ENCODE measurements at regions not wholly inside any gene's neighbourhood (a gene's known extent, or its start where the extent isn't known, plus 50 kb on each side); places are given as distances from the start of the nearest gene placed in this dataset.

DNA sequence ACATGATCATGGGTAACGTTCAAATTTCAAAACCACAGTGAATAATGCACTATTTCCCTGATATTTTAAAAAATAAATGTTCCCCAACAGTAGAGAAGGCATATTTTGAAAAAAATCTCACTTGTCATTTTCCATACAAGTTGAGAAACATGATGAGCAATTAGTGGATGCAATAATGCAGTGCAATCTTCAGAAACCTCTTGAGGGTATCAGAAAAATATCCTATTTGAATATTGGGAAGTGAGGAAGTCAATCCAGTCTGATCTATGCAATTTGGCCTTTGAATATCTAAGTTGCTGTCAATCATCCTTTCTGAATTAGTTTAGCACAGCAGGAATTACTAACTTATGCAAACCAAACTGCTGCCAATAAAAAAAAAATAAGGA lies 776.8 kb downstream of the PCDH18 start:
- TF ChIP-seq, protein P1, sequence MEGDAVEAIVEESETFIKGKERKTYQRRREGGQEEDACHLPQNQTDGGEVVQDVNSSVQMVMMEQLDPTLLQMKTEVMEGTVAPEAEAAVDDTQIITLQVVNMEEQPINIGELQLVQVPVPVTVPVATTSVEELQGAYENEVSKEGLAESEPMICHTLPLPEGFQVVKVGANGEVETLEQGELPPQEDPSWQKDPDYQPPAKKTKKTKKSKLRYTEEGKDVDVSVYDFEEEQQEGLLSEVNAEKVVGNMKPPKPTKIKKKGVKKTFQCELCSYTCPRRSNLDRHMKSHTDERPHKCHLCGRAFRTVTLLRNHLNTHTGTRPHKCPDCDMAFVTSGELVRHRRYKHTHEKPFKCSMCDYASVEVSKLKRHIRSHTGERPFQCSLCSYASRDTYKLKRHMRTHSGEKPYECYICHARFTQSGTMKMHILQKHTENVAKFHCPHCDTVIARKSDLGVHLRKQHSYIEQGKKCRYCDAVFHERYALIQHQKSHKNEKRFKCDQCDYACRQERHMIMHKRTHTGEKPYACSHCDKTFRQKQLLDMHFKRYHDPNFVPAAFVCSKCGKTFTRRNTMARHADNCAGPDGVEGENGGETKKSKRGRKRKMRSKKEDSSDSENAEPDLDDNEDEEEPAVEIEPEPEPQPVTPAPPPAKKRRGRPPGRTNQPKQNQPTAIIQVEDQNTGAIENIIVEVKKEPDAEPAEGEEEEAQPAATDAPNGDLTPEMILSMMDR (IDR thresholded peaks at IDR 0.05) = no peak
- Histone ChIP-seq H3K9me3 (ENCODE audit: control insufficient read depth, insufficient read depth, low read length) (no peaks in the 10 kb centered on the region), H3K36me3 (ENCODE audit: control insufficient read depth, insufficient read depth, low read length) (no peaks in the 10 kb centered on the region), H3K27me3 (ENCODE audit: control insufficient read depth, insufficient read depth, low read length) (no peaks in the 10 kb centered on the region), H3K27ac (ENCODE audit: low read length) (no peak overlapping the region), H3K4me3 (ENCODE audit: low read length) (no peak overlapping the region), H3K4me1 (ENCODE audit: control insufficient read depth, insufficient read depth, low read length) (no peaks in the 10 kb centered on the region)
- Mint-ChIP-seq H3K27ac (no peak overlapping the region), H3K36me3 (no peaks in the 10 kb centered on the region), H3K27me3 (ENCODE audit: low read depth in 2 of 2) (no peaks in the 10 kb centered on the region), H3K4me1 (no peaks in the 10 kb centered on the region), H3K9me3 (no peaks in the 10 kb centered on the region), H3K4me3 (no peak overlapping the region)
- WGBS (ENCODE audit: insufficient coverage) = no CpG with 5 or more reads among the region's 1 CpG
- DNase-seq (no peak), ATAC-seq (no peak)
- intact Hi-C loops (cut with micrococcal nuclease) = no loop called here

DNA sequence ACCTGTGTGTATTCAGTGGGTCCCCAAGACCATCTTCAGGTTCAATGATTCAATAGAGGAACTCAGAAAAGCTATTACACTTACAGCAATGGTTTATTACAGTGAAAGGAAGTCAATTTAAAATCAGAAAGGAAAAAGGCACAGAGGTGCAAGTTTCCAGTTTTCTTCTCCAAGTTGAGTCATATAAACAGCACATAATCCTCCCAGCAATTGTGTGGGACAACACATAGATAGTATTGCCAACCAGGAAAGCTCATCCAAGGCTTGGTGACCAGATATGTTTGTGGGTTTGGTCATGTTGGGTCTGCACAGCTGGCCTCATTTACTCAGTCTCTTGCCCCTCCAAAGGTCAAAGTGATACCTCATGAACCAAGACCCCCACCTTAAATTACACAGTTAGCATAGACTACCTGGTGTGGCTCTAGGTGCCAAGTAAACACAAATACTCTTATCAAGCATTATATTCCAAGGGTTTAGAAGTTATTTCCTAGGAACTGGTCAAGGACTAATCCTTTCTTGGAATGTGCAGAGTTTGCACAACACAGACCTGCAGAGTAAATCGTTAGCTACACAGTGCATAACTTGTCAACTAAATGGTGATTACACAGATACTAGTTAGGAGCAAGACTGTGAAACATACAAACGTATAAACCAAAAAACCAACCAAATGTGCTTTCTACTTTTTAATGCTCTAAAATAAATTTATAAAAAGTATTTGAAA lies 777.3 kb downstream of the PCDH18 start:
- intact Hi-C loops (cut with micrococcal nuclease) = no loop called here
- DNase-seq = no peak
- Histone ChIP-seq H3K4me1 (ENCODE audit: control insufficient read depth, insufficient read depth, low read length) (no peaks in the 10 kb centered on the region), H3K9me3 (ENCODE audit: control insufficient read depth, insufficient read depth, low read length) (no peaks in the 10 kb centered on the region), H3K4me3 (ENCODE audit: low read length) (no peak overlapping the region), H3K36me3 (ENCODE audit: control insufficient read depth, insufficient read depth, low read length) (no peaks in the 10 kb centered on the region), H3K27me3 (ENCODE audit: control insufficient read depth, insufficient read depth, low read length) (no peaks in the 10 kb centered on the region), H3K27ac (ENCODE audit: low read length) (no peak overlapping the region)
- Mint-ChIP-seq H3K27me3 (ENCODE audit: low read depth in 2 of 2) (no peaks in the 10 kb centered on the region), H3K27ac (no peak overlapping the region), H3K9me3 (no peaks in the 10 kb centered on the region), H3K36me3 (no peaks in the 10 kb centered on the region), H3K4me1 (no peaks in the 10 kb centered on the region), H3K4me3 (no peak overlapping the region)
- TF ChIP-seq, protein P1 (IDR thresholded peaks at IDR 0.05) = no peak
- 88% methylated on average over 1 of the region's 2 CpGs for WGBS (ENCODE audit: insufficient coverage)
- no peak for ATAC-seq

DNA sequence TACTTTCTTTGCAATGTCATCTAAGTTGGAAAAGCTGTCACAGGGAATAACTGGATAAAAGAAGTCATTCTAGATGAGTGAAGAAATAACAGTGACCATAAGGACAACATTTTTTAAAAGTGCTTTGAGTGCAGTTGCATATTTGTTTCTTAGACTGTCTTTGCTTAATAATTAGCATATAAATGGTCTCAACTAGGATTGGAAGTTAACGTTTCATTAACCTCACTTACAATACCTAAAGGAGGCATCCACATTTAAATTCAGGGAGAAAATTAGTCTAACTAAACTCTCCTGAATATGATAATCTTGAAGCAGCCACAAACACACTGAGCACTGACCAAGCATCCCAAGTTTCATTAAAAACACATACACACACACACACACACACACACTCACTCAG lies 780.7 kb downstream of the PCDH18 start:
- Mint-ChIP-seq H3K36me3 (no peaks in the 10 kb centered on the region), H3K4me3 (no peak overlapping the region), H3K9me3 (no peaks in the 10 kb centered on the region), H3K27ac (no peak overlapping the region), H3K4me1 (no peaks in the 10 kb centered on the region), H3K27me3 (ENCODE audit: low read depth in 2 of 2) (no peaks in the 10 kb centered on the region)
- H3K27ac ChIP-seq (ENCODE audit: low read length) = no peak overlapping the region
- H3K27me3 ChIP-seq (ENCODE audit: control insufficient read depth, insufficient read depth, low read length) = no peaks in the 10 kb centered on the region
- intact Hi-C loops (cut with micrococcal nuclease) = no loop called here
- no peaks in the 10 kb centered on the region for H3K4me1 ChIP-seq (ENCODE audit: control insufficient read depth, insufficient read depth, low read length)
- no peak overlapping the region for H3K4me3 ChIP-seq (ENCODE audit: low read length)
- DNase-seq (no peak), ATAC-seq (no peak)
- TF ChIP-seq, protein P1 (IDR thresholded peaks at IDR 0.05) = no peak
- H3K36me3 ChIP-seq (ENCODE audit: control insufficient read depth, insufficient read depth, low read length) = no peaks in the 10 kb centered on the region
- 67% methylated on average over 1 of the region's 1 CpG for WGBS (ENCODE audit: insufficient coverage)
- peaks cover 4% of the 10 kb centered on the region for H3K9me3 ChIP-seq (ENCODE audit: control insufficient read depth, insufficient read depth, low read length)

DNA sequence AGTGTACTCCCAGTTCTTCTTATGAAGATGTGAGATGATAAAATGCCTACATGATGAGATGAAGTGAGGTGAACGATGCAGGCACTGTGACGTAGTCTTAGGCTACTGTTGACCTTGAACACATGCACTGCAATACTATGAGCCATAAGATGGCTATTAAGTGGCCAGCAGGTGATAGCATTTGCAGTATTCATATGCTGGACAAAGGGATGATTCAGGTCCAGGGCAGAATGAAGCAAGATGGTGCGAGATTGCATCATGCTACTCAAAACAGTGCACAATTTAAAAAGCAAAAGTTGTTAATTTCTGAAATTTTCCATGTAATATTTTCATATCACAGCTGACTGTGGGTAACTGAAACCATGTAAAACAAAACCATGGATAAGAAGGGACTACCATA lies 781.4 kb downstream of the PCDH18 start:
- ATAC-seq = no peak
- TF ChIP-seq, protein P1 (IDR thresholded peaks at IDR 0.05) = no peak
- no peaks in the 10 kb centered on the region for H3K4me1 Mint-ChIP-seq
- Histone ChIP-seq H3K27me3 (ENCODE audit: control insufficient read depth, insufficient read depth, low read length) (no peaks in the 10 kb centered on the region), H3K9me3 (ENCODE audit: control insufficient read depth, insufficient read depth, low read length) (peaks cover 4% of the 10 kb centered on the region), H3K36me3 (ENCODE audit: control insufficient read depth, insufficient read depth, low read length) (no peaks in the 10 kb centered on the region), H3K4me3 (ENCODE audit: low read length) (no peak overlapping the region), H3K4me1 (ENCODE audit: control insufficient read depth, insufficient read depth, low read length) (no peaks in the 10 kb centered on the region), H3K27ac (ENCODE audit: low read length) (no peak overlapping the region)
- no peak overlapping the region for H3K4me3 Mint-ChIP-seq
- no peaks in the 10 kb centered on the region for H3K27me3 Mint-ChIP-seq (ENCODE audit: low read depth in 2 of 2)
- 83% methylated on average over 3 of the region's 3 CpGs for WGBS (ENCODE audit: insufficient coverage)
- no peaks in the 10 kb centered on the region for H3K9me3 Mint-ChIP-seq
- intact Hi-C loops (cut with micrococcal nuclease) = no loop called here
- H3K36me3 Mint-ChIP-seq = no peaks in the 10 kb centered on the region
- no peak overlapping the region for H3K27ac Mint-ChIP-seq
- no peak for DNase-seq

All from natural killer cell (primary cell).